Thymus (tissue), 11 donors: ENCODE measurements at regions not wholly inside any gene's neighbourhood (a gene's known extent, or its start where the extent isn't known, plus 50 kb on each side); places are given as distances from the start of the nearest gene placed in this dataset.

Experiments
- DNase-seq, 9 donors: peaks; one replicate each; pipeline ENCODE4 v3.0.0-alpha.2; 2013; ENCODE audit warnings: low spot score in 9 of 9, low read depth in 6 of 9, missing footprints in 1 of 9
- H3K27ac ChIP-seq, 2 donors: one replicate each; pipeline ENCODE4 v1.5.1; 2013; ENCODE audit warnings: control low read depth in 1 of 2, low read depth in 1 of 2, low read length in 1 of 2, mild to moderate bottlenecking in 1 of 2, moderate library complexity in 1 of 2
- H3K27me3 ChIP-seq, 2 donors: one replicate each; pipeline ENCODE4 v1.5.1; 2013; ENCODE audit warnings: low read length in 1 of 2; ENCODE audit not compliant: control insufficient read depth in 2 of 2, insufficient read depth in 1 of 2
- H3K36me3 ChIP-seq, 2 donors: one replicate each; pipeline ENCODE4 v1.5.1; 2013; ENCODE audit warnings: low read length in 1 of 2, mild to moderate bottlenecking in 1 of 2, moderate library complexity in 1 of 2; ENCODE audit not compliant: control insufficient read depth in 2 of 2, insufficient read depth in 2 of 2
- H3K4me1 ChIP-seq, 2 donors: one replicate each; pipeline ENCODE4 v1.5.1; 2013; ENCODE audit warnings: low read length in 2 of 2; ENCODE audit not compliant: control insufficient read depth in 2 of 2, insufficient read depth in 2 of 2
- H3K4me3 ChIP-seq, 2 donors: one replicate each; pipeline ENCODE4 v1.5.1; 2013; ENCODE audit warnings: low read length in 2 of 2, control low read depth in 1 of 2, mild to moderate bottlenecking in 1 of 2
- H3K9me3 ChIP-seq, 2 donors: one replicate each; pipeline ENCODE4 v1.5.1; 2013; ENCODE audit warnings: low read length in 1 of 2, mild to moderate bottlenecking in 1 of 2; ENCODE audit not compliant: control insufficient read depth in 2 of 2, insufficient read depth in 1 of 2
- WGBS: extraction: QIAGEN DNeasy Blood & Tissue Kit; methylation state at CpG from one replicate; pipeline ENCODE4 v1.1.7; 2013; 5-methylcytosine and 5-hydroxymethylcytosine counted together
- donor health status: healthy.

DNA sequence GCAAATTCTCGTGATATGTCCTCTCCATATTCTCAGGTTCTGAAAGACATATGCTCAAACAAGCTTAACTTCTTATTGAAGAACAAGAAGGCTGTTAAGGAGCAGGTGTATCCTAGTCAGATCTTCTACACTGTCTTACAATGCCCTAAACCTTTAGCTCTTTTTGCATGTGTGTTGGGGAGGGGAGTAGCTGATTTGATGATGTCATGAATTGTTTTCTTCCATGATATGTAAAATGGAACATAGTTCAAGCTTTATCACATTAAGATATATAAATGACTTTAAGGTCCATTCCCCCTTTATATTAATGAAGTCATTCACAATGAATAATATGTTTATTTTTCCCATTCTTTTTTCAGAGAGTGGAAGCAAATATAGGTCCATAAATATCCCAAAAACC is 332.5 kb upstream of the FAM241A start:
- no peak overlapping the region for H3K4me3 ChIP-seq
- H3K27me3 ChIP-seq, result no peaks in the 10 kb centered on the region
- 78% methylated on average over 1 of the region's 1 CpG for WGBS
- H3K4me1 ChIP-seq, result no peaks in the 10 kb centered on the region
- DNase-seq, result no peak
- peaks cover 0 to 4% of the 10 kb centered on the region in 2 donors for H3K9me3 ChIP-seq
- no peak overlapping the region for H3K27ac ChIP-seq
- no peaks in the 10 kb centered on the region for H3K36me3 ChIP-seq

DNA sequence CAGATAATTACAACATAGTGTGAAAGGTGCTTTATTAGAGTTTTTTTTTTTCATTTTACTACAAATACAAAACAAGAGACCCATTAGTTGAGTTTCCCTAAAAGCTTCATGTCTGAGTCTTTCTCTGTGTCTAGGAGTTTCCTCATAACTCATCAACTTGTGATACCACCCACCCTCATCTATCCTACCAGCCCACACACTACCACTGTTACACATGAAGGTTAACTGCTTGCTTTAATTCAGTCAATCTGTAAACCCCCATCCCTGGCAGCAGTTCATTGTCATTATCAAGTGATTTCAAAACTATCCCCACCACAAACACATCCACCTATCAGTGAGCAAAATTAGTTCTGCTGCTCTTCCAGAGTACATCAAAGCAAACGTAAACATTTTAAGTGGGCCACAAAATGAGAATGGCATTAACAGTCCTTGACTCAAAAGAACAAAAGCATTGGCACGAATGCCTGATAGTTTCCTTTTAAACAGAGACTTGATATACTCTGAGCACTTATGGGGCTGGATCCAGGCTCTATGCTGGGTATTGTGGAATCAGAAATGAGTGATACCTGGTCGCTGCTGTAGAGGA is 331.6 kb upstream of the FAM241A start:
- WGBS, result 91% methylated on average over 3 of the region's 3 CpGs
- Histone ChIP-seq H3K36me3 (no peaks in the 10 kb centered on the region), H3K27me3 (no peaks in the 10 kb centered on the region), H3K4me3 (no peak overlapping the region), H3K27ac (no peak overlapping the region), H3K9me3 (peaks cover 0 to 4% of the 10 kb centered on the region in 2 donors), H3K4me1 (no peaks in the 10 kb centered on the region)
- no peak for DNase-seq

DNA sequence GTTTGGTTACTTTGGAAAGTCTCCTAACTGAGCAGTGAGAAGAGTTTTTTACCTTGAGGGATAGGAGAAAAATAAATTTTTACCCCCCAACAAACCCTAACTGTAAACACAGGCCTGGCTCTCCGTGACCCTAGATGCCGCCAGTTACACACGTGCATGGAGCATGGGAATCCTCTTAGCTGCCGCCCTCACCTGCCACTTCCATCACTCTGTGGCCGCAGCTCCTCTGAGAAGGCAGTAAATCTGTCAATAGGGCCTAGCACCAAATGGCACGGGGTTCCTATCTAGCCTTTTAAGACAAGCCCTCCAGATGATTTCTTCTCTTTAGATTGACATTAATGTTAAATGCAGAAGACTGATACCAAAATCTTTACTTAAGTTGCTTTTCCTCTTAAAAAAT is 330.3 kb upstream of the FAM241A start:
- WGBS, result 65% methylated on average over 6 of the region's 6 CpGs
- no peaks in the 10 kb centered on the region for H3K27me3 ChIP-seq
- no peaks in the 10 kb centered on the region for H3K4me1 ChIP-seq
- no peak overlapping the region for H3K27ac ChIP-seq
- H3K9me3 ChIP-seq, result peaks cover 0 to 4% of the 10 kb centered on the region in 2 donors
- no peaks in the 10 kb centered on the region for H3K36me3 ChIP-seq
- no peak for DNase-seq
- H3K4me3 ChIP-seq, result no peak overlapping the region

- no peaks in the 10 kb centered on the region for H3K27me3 ChIP-seq
- H3K4me1 ChIP-seq, result no peaks in the 10 kb centered on the region
- H3K27ac ChIP-seq, result no peak overlapping the region
- DNase-seq, result no peak
- H3K4me3 ChIP-seq, result no peak overlapping the region
- H3K36me3 ChIP-seq, result no peaks in the 10 kb centered on the region
- H3K9me3 ChIP-seq, result peaks cover 0 to 4% of the 10 kb centered on the region in 2 donors
Observed at GRCh38 chr4:111821342-111821741, 323.9 kb upstream of the FAM241A start.

- H3K4me3 ChIP-seq, result no peak overlapping the region
- 88% methylated on average over 3 of the region's 3 CpGs for WGBS
- H3K27me3 ChIP-seq, result no peaks in the 10 kb centered on the region
- no peaks in the 10 kb centered on the region for H3K36me3 ChIP-seq
- H3K9me3 ChIP-seq, result no peaks in the 10 kb centered on the region
- no peak for DNase-seq
- H3K27ac ChIP-seq, result no peak overlapping the region
- no peaks in the 10 kb centered on the region for H3K4me1 ChIP-seq
Observed at GRCh38 chr4:111836601-111837000, 308.7 kb upstream of the FAM241A start.

GRCh38 chr4:111837761-111838160 is 307.5 kb upstream of the FAM241A start:
- H3K4me3 ChIP-seq, result no peak overlapping the region
- no peak for DNase-seq
- H3K36me3 ChIP-seq, result no peaks in the 10 kb centered on the region
- no peaks in the 10 kb centered on the region for H3K27me3 ChIP-seq
- H3K4me1 ChIP-seq, result no peaks in the 10 kb centered on the region
- H3K27ac ChIP-seq, result no peak overlapping the region
- H3K9me3 ChIP-seq, result no peaks in the 10 kb centered on the region
- WGBS, result 92% methylated on average over 2 of the region's 2 CpGs

- Histone ChIP-seq H3K36me3 (no peaks in the 10 kb centered on the region), H3K9me3 (no peaks in the 10 kb centered on the region), H3K27me3 (no peaks in the 10 kb centered on the region), H3K27ac (no peak overlapping the region), H3K4me3 (no peak overlapping the region), H3K4me1 (no peaks in the 10 kb centered on the region)
- WGBS, result 83% methylated on average over 4 of the region's 4 CpGs
- no peak for DNase-seq
Observed at GRCh38 chr4:111838406-111838930, 306.8 kb upstream of the FAM241A start.

GRCh38 chr4:111839141-111839540 is 306.1 kb upstream of the FAM241A start:
- no peak overlapping the region for H3K27ac ChIP-seq
- WGBS, result 95% methylated on average over 2 of the region's 2 CpGs

DNA sequence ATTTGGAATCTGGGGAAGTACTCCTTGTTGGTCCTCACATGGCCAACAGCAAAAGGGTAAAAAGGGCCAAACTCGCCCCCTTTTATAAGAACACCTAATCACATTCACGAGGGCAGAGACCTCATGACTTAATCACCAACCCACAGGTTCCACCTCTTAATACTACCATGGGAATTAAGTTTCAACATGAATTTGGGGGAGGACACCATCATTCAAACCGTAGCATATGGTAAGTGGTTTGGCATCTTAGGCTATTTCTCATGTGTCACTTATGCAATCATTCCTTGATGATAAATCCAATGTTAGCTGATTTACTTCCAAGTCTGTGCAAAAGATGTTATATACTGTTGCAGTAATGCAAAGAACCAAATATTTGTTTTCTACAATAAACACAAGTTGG is 302.9 kb upstream of the FAM241A start:
- DNase-seq, result no peak
- Histone ChIP-seq H3K4me1 (no peaks in the 10 kb centered on the region), H3K27ac (no peak overlapping the region), H3K36me3 (no peaks in the 10 kb centered on the region), H3K4me3 (no peak overlapping the region), H3K27me3 (no peaks in the 10 kb centered on the region), H3K9me3 (no peaks in the 10 kb centered on the region)
- WGBS, result 94% methylated on average over 3 of the region's 3 CpGs

More at GRCh38 chr4:111839141-111839540, 306.1 kb upstream of the FAM241A start:
- no peak for DNase-seq
- Histone ChIP-seq H3K4me1 (no peaks in the 10 kb centered on the region), H3K27me3 (no peaks in the 10 kb centered on the region), H3K36me3 (no peaks in the 10 kb centered on the region), H3K9me3 (no peaks in the 10 kb centered on the region), H3K4me3 (no peak overlapping the region)
